ENCODE measurements at regions not wholly inside any gene's neighbourhood (a gene's known extent, or its start where the extent isn't known, plus 50 kb on each side); places are given as distances from the start of the nearest gene placed in this dataset.

- TF ChIP-seq, protein P1, sequence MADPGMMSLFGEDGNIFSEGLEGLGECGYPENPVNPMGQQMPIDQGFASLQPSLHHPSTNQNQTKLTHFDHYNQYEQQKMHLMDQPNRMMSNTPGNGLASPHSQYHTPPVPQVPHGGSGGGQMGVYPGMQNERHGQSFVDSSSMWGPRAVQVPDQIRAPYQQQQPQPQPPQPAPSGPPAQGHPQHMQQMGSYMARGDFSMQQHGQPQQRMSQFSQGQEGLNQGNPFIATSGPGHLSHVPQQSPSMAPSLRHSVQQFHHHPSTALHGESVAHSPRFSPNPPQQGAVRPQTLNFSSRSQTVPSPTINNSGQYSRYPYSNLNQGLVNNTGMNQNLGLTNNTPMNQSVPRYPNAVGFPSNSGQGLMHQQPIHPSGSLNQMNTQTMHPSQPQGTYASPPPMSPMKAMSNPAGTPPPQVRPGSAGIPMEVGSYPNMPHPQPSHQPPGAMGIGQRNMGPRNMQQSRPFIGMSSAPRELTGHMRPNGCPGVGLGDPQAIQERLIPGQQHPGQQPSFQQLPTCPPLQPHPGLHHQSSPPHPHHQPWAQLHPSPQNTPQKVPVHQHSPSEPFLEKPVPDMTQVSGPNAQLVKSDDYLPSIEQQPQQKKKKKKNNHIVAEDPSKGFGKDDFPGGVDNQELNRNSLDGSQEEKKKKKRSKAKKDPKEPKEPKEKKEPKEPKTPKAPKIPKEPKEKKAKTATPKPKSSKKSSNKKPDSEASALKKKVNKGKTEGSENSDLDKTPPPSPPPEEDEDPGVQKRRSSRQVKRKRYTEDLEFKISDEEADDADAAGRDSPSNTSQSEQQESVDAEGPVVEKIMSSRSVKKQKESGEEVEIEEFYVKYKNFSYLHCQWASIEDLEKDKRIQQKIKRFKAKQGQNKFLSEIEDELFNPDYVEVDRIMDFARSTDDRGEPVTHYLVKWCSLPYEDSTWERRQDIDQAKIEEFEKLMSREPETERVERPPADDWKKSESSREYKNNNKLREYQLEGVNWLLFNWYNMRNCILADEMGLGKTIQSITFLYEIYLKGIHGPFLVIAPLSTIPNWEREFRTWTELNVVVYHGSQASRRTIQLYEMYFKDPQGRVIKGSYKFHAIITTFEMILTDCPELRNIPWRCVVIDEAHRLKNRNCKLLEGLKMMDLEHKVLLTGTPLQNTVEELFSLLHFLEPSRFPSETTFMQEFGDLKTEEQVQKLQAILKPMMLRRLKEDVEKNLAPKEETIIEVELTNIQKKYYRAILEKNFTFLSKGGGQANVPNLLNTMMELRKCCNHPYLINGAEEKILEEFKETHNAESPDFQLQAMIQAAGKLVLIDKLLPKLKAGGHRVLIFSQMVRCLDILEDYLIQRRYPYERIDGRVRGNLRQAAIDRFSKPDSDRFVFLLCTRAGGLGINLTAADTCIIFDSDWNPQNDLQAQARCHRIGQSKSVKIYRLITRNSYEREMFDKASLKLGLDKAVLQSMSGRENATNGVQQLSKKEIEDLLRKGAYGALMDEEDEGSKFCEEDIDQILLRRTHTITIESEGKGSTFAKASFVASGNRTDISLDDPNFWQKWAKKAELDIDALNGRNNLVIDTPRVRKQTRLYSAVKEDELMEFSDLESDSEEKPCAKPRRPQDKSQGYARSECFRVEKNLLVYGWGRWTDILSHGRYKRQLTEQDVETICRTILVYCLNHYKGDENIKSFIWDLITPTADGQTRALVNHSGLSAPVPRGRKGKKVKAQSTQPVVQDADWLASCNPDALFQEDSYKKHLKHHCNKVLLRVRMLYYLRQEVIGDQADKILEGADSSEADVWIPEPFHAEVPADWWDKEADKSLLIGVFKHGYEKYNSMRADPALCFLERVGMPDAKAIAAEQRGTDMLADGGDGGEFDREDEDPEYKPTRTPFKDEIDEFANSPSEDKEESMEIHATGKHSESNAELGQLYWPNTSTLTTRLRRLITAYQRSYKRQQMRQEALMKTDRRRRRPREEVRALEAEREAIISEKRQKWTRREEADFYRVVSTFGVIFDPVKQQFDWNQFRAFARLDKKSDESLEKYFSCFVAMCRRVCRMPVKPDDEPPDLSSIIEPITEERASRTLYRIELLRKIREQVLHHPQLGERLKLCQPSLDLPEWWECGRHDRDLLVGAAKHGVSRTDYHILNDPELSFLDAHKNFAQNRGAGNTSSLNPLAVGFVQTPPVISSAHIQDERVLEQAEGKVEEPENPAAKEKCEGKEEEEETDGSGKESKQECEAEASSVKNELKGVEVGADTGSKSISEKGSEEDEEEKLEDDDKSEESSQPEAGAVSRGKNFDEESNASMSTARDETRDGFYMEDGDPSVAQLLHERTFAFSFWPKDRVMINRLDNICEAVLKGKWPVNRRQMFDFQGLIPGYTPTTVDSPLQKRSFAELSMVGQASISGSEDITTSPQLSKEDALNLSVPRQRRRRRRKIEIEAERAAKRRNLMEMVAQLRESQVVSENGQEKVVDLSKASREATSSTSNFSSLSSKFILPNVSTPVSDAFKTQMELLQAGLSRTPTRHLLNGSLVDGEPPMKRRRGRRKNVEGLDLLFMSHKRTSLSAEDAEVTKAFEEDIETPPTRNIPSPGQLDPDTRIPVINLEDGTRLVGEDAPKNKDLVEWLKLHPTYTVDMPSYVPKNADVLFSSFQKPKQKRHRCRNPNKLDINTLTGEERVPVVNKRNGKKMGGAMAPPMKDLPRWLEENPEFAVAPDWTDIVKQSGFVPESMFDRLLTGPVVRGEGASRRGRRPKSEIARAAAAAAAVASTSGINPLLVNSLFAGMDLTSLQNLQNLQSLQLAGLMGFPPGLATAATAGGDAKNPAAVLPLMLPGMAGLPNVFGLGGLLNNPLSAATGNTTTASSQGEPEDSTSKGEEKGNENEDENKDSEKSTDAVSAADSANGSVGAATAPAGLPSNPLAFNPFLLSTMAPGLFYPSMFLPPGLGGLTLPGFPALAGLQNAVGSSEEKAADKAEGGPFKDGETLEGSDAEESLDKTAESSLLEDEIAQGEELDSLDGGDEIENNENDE (IDR thresholded peaks at IDR 0.05; ENCODE audit: insufficient replicate concordance, low read length), result no peak
These were observed 115.8 kb upstream of the MGAT5 start (continued) for GRCh38 chr2:134138115-134138514.

All from H1 (cell line).